ENCODE measurements at regions not wholly inside any gene's neighbourhood (a gene's known extent, or its start where the extent isn't known, plus 50 kb on each side); places are given as distances from the start of the nearest gene placed in this dataset.
"Not testable (repeated sequence)": the region's sequence is repeated elsewhere in the genome, so short reads cannot be mapped to it uniquely, and the experiment has no call there.

GRCh38 chr10:94124147-94124546 is 130.4 kb downstream of the PLCE1 start:
- not testable (repeated sequence) for DNase-seq (ENCODE audit: low read depth in 2 of 2)

- not testable (repeated sequence) for DNase-seq (ENCODE audit: low read depth in 2 of 2)
Measured at GRCh38 chr10:94125268-94125667, 131.5 kb downstream of the PLCE1 start.

- no peak for DNase-seq (ENCODE audit: low read depth in 2 of 2)
Measured at GRCh38 chr10:94125856-94126255, 132.1 kb downstream of the PLCE1 start.

- no peak for DNase-seq (ENCODE audit: low read depth in 2 of 2)
Measured at GRCh38 chr10:94129393-94130130, 135.8 kb downstream of the PLCE1 start.

GRCh38 chr10:94131885-94132284 is 138.2 kb downstream of the PLCE1 start:
- no peak for DNase-seq (ENCODE audit: low read depth in 2 of 2)

GRCh38 chr10:94133239-94133638 is 139.5 kb downstream of the PLCE1 start:
- DNase-seq (ENCODE audit: low read depth in 2 of 2): peak in 1 of 2 donors; percentile 71

GRCh38 chr10:94137747-94138146 is 144.0 kb downstream of the PLCE1 start:
- DNase-seq (ENCODE audit: low read depth in 2 of 2): no peak

GRCh38 chr10:94138391-94138790 is 144.7 kb downstream of the PLCE1 start:
- DNase-seq (ENCODE audit: low read depth in 2 of 2): no peak

- no peak for DNase-seq (ENCODE audit: low read depth in 2 of 2)
Measured at GRCh38 chr10:94143261-94143660, 149.5 kb downstream of the PLCE1 start.

GRCh38 chr10:94146313-94146712 is 152.6 kb downstream of the PLCE1 start:
- no peak for DNase-seq (ENCODE audit: low read depth in 2 of 2)

- DNase-seq (ENCODE audit: low read depth in 2 of 2): peak in 1 of 2 donors; percentile 95
Measured at GRCh38 chr10:94146746-94147145, 153.0 kb downstream of the PLCE1 start.

- DNase-seq (ENCODE audit: low read depth in 2 of 2): no peak
Measured at GRCh38 chr10:94149702-94150101, 156.0 kb downstream of the PLCE1 start.

GRCh38 chr10:94150541-94151184 is 156.9 kb downstream of the PLCE1 start:
- no peak for DNase-seq (ENCODE audit: low read depth in 2 of 2)

GRCh38 chr10:94155722-94156271 is 162.1 kb downstream of the PLCE1 start:
- no peak for DNase-seq (ENCODE audit: low read depth in 2 of 2)

GRCh38 chr10:94156453-94156852 is 162.7 kb downstream of the PLCE1 start:
- no peak for DNase-seq (ENCODE audit: low read depth in 2 of 2)

GRCh38 chr10:94165158-94165611 is 171.5 kb downstream of the PLCE1 start:
- not testable (repeated sequence) for DNase-seq (ENCODE audit: low read depth in 2 of 2)

- DNase-seq (ENCODE audit: low read depth in 2 of 2): peak in 1 of 2 donors; percentile 11
Measured at GRCh38 chr10:94172332-94172731, 178.6 kb downstream of the PLCE1 start.

- DNase-seq (ENCODE audit: low read depth in 2 of 2): no peak
Measured at GRCh38 chr10:94173594-94173993, 179.9 kb downstream of the PLCE1 start.

GRCh38 chr10:94174838-94175237 is 181.1 kb downstream of the PLCE1 start:
- DNase-seq (ENCODE audit: low read depth in 2 of 2): no peak

- peak in 1 of 2 donors; percentile 30 for DNase-seq (ENCODE audit: low read depth in 2 of 2)
Measured at GRCh38 chr10:94178475-94179253, 184.1 kb downstream of the NOC3L start.

GRCh38 chr10:94180576-94180975 is 182.2 kb downstream of the NOC3L start:
- DNase-seq (ENCODE audit: low read depth in 2 of 2): no peak
